SU-DHL-6 (cell line): ENCODE measurements at regions not wholly inside any gene's neighbourhood (a gene's known extent, or its start where the extent isn't known, plus 50 kb on each side); places are given as distances from the start of the nearest gene placed in this dataset.

ENCODE experiments used
- CTCF ChIP-seq: fragments of 200-600 bp; sonication (generic); IDR thresholded peaks from one replicate; pipeline ENCODE4 v1.5.1; 2017; ENCODE audit warnings: antibody characterized with exemption, mild to moderate bottlenecking, low read length, moderate library complexity; ENCODE audit not compliant: insufficient read depth, poor library complexity, severe bottlenecking
- EZH2phosphoT487 ChIP-seq: fragments of 200-600 bp; sonication (generic), shearing (Covaris generic); conservative IDR thresholded peaks from 2 replicates; pipeline ENCODE4 v1.6.1; 2018; ENCODE audit warnings: mild to moderate bottlenecking, antibody characterized with exemption, low read length, moderate library complexity, mixed read lengths

- TF ChIP-seq CTCF, result no peak
- TF ChIP-seq EZH2phosphoT487, result no peak
Measured at GRCh38 chrX:147848543-147849443, 62.9 kb upstream of the FMR1 start.
